Adrenal gland (tissue), 9 donors: ENCODE measurements at regions not wholly inside any gene's neighbourhood (a gene's known extent, or its start where the extent isn't known, plus 50 kb on each side); places are given as distances from the start of the nearest gene placed in this dataset.

Source experiments
- DNase-seq, 7 donors: peaks; one replicate each; pipeline ENCODE4 v3.0.0-alpha.2; 2019 to 2020
- H3K27ac ChIP-seq, 5 donors: fragments of 200-600 bp; sonication (generic) in 4 of 5; 1 replicate in 3 of 5; 2 replicates in 2 of 5; pipeline versions ENCODE4 v1.5.1 to v1.8.0; 2016 to 2020; ENCODE audit warnings: mild to moderate bottlenecking in 1 of 5
- H3K27me3 ChIP-seq: fragments of 200-600 bp; 2 replicates; pipeline ENCODE4 v1.8.0; 2021
- H3K36me3 ChIP-seq, 2 donors: fragments of 200-600 bp; replicated peaks in 1 of 2; 1 replicate in 1 of 2; 2 replicates in 1 of 2; pipeline versions ENCODE4 v1.5.1 to v1.8.0; 2018 to 2022
- H3K4me1 ChIP-seq, 2 donors: fragments of 200-600 bp; replicated peaks in 1 of 2; 1 replicate in 1 of 2; 2 replicates in 1 of 2; pipeline versions ENCODE4 v1.5.1 to v1.8.0; 2018 to 2021
- H3K4me3 ChIP-seq, 4 donors: fragments of 200-600 bp; sonication (generic) in 3 of 4; one replicate each; pipeline ENCODE4 v1.5.1; 2016 to 2018
- H3K9me3 ChIP-seq, 3 donors: fragments of 200-600 bp; sonication (generic) in 1 of 3; replicated peaks in 1 of 3; 1 replicate in 2 of 3; 2 replicates in 1 of 3; pipeline versions ENCODE4 v1.5.1 to v1.8.0; 2016 to 2021
- POLR2A ChIP-seq, 2 donors: fragments of 450-650 bp; IDR thresholded peaks; one replicate each; pipeline ENCODE4 v1.6.1; 2017; ENCODE audit warnings: antibody characterized with exemption in 2 of 2, mild to moderate bottlenecking in 2 of 2, moderate library complexity in 1 of 2
- WGBS, 4 donors: extraction: QIAGEN DNeasy Blood & Tissue Kit in 2 of 4; methylation state at CpG; one replicate each; pipeline versions ENCODE4 v1.1.5 to v1.1.7; 2013 to 2017; 5-methylcytosine and 5-hydroxymethylcytosine counted together
- intact Hi-C, 2 donors: fragments of 100-400 bp; cut with DNase I; formaldehyde crosslinking; loops; one replicate each; pipeline versions ENCODE4 v1.14.1 to v1.15.0; 2022 to 2023
- TF ChIP-seq, protein P1 (sequence below), 6 experiments: fragments of 450-650 bp in 4 of 6; fragments of 200-600 bp in 2 of 6; sonication (generic) in 1 of 6; IDR thresholded peaks; 1 replicate in 5 of 6; 2 replicates in 1 of 6; pipeline versions ENCODE4 v1.5.1 to v1.8.0; 2016 to 2021; ENCODE audit warnings: antibody characterized with exemption in 6 of 6, mild to moderate bottlenecking in 2 of 6, moderate library complexity in 1 of 6
- donor health status: healthy with polysubstance abuse.
- donor health status: Bipolar disorder and iron deficiency.
- donor health status: DM: yes; HTN: yes; CAD: no.
- donor health status: DM: no; HTN: no; CAD: no.
- donor health status: DM: no; HTN: no; CAD: no.

DNA sequence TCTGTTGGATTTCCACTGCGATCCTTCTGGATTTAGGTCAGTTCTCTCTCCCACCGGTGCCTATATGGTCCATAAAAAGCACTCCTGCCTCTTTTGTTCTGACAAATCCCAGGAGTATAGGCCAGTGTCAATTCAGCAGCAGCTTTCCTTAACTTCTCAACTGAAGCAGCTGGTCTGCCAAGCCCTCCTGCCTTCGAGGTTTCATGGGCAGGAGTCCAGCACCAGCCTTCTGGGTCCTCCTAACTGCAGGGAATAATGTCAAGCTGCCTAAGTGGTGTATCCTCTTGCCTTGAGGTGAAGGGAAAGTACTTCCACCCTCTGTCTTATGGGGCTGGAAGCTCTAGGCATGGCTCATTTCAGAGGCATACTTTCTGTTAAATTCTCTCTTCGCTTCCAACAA, 149.4 kb upstream of the NCAM1 start:
- Histone ChIP-seq H3K9me3 (no peaks in the 10 kb centered on the region), H3K4me3 (no peak overlapping the region), H3K27me3 (no peaks in the 10 kb centered on the region), H3K4me1 (no peaks in the 10 kb centered on the region), H3K36me3 (no peaks in the 10 kb centered on the region), H3K27ac (no peak overlapping the region)
- WGBS, 4 donors: 86 to 87% (median 86%) methylated on average over 4 of the region's 4 CpGs
- DNase-seq: no peak
- no peak for TF ChIP-seq POLR2A (IDR thresholded peaks at IDR 0.05)
- TF ChIP-seq, protein P1, sequence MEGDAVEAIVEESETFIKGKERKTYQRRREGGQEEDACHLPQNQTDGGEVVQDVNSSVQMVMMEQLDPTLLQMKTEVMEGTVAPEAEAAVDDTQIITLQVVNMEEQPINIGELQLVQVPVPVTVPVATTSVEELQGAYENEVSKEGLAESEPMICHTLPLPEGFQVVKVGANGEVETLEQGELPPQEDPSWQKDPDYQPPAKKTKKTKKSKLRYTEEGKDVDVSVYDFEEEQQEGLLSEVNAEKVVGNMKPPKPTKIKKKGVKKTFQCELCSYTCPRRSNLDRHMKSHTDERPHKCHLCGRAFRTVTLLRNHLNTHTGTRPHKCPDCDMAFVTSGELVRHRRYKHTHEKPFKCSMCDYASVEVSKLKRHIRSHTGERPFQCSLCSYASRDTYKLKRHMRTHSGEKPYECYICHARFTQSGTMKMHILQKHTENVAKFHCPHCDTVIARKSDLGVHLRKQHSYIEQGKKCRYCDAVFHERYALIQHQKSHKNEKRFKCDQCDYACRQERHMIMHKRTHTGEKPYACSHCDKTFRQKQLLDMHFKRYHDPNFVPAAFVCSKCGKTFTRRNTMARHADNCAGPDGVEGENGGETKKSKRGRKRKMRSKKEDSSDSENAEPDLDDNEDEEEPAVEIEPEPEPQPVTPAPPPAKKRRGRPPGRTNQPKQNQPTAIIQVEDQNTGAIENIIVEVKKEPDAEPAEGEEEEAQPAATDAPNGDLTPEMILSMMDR (IDR thresholded peaks at IDR 0.05): no peak
- intact Hi-C loops: loop anchor here in 1 of 2 donors (10.0 kb wide), 1 partner anchor 473 kb away; no protein-coding TSS in a partner anchor

- intact Hi-C loops: loop anchor here in 1 of 2 donors (10.0 kb wide), 1 partner anchor 472 kb away; no protein-coding TSS in a partner anchor
- 35 to 43% (median 40%) methylated on average over 2 of the region's 2 CpGs for WGBS, 4 donors
- Histone ChIP-seq H3K27ac (no peak overlapping the region), H3K4me1 (no peaks in the 10 kb centered on the region), H3K36me3 (no peaks in the 10 kb centered on the region), H3K9me3 (no peaks in the 10 kb centered on the region), H3K4me3 (no peak overlapping the region), H3K27me3 (no peaks in the 10 kb centered on the region)
- TF ChIP-seq, protein P1 (IDR thresholded peaks at IDR 0.05): no peak
- no peak for TF ChIP-seq POLR2A (IDR thresholded peaks at IDR 0.05)
- no peak for DNase-seq
Measured at GRCh38 chr11:112812729-112813128, 148.5 kb upstream of the NCAM1 start.

- no peaks in the 10 kb centered on the region for H3K9me3 ChIP-seq
- WGBS, 4 donors: 79 to 85% (median 84%) methylated on average over 4 of the region's 4 CpGs
- H3K27me3 ChIP-seq: no peaks in the 10 kb centered on the region
- no peak overlapping the region for H3K27ac ChIP-seq
- TF ChIP-seq, protein P1 (IDR thresholded peaks at IDR 0.05): no peak
- no peak for TF ChIP-seq POLR2A (IDR thresholded peaks at IDR 0.05)
- no peaks in the 10 kb centered on the region for H3K4me1 ChIP-seq
- H3K4me3 ChIP-seq: no peak overlapping the region
- intact Hi-C loops: loop anchor here in 1 of 2 donors (10.0 kb wide), 1 partner anchor 471 kb away; no protein-coding TSS in a partner anchor
- H3K36me3 ChIP-seq: no peaks in the 10 kb centered on the region
- no peak for DNase-seq
Measured at GRCh38 chr11:112814168-112814567, 147.1 kb upstream of the NCAM1 start.

DNA sequence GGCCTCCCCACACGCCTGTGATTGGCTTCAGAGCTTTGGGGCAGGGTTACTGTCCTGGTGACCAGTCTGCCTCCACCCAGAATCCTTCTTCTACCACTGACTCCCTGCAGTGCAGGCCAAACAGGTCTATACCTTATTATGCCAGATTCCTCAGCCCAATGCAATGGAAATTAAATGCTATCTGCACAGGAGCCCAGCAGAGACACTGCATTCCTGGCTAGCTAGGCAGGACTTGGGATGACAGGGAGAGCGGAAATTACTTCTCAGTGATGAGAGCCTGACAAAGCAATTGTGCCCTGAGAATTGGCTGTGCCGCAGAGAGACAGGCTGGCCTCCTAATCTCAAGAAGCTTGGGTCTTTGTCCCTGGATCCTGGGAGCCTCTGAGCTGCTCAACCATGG, 143.8 kb upstream of the NCAM1 start:
- peak in 1 of 7 donors; percentile 31 for DNase-seq
- Histone ChIP-seq H3K4me1 (no peaks in the 10 kb centered on the region), H3K27ac (no peak overlapping the region), H3K27me3 (no peaks in the 10 kb centered on the region), H3K36me3 (no peaks in the 10 kb centered on the region), H3K4me3 (no peak overlapping the region), H3K9me3 (no peaks in the 10 kb centered on the region)
- WGBS, 4 donors: 83 to 95% (median 88%) methylated on average over 3 of the region's 3 CpGs
- TF ChIP-seq POLR2A (IDR thresholded peaks at IDR 0.05): no peak
- TF ChIP-seq, protein P1 (IDR thresholded peaks at IDR 0.05): no peak
- intact Hi-C loops: loop anchor here in 1 of 2 donors (10.0 kb wide), 1 partner anchor 467 kb away; no protein-coding TSS in a partner anchor
